Activated CD4-positive, alpha-beta T cell treated with anti-CD3 and anti-CD28 coated beads for 48 hours (primary cell): ENCODE measurements at regions not wholly inside any gene's neighbourhood (a gene's known extent, or its start where the extent isn't known, plus 50 kb on each side); places are given as distances from the start of the nearest gene placed in this dataset.
"Not testable (repeated sequence)": the region's sequence is repeated elsewhere in the genome, so short reads cannot be mapped to it uniquely, and the experiment has no call there.

Source experiments
- DNase-seq: peaks from one replicate; pipeline ENCODE4 v3.0.0-alpha.2; 2020

DNA sequence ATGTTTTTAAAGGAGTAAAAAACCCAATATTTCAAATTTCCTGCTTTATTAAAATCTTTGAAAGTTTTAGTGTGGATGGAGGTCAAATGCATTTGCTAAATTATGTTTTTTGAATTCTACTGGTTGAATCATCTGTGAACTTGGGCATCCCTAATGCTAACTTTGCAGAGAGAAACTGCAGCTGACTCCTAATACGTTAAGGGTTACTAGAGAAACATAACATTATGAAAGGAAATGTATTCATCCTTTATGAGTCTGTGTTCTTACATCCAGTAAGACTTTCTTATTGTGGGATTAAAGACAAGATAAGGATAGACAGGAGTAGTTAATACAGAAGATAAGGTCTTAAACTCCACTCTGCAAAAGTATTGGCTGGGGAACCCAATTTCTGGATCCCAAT lies 140.6 kb downstream of the FAM124B start:
- no peak for DNase-seq

- DNase-seq: no peak
Measured at GRCh38 chr2:224260372-224261020, 141.4 kb downstream of the FAM124B start.

DNA sequence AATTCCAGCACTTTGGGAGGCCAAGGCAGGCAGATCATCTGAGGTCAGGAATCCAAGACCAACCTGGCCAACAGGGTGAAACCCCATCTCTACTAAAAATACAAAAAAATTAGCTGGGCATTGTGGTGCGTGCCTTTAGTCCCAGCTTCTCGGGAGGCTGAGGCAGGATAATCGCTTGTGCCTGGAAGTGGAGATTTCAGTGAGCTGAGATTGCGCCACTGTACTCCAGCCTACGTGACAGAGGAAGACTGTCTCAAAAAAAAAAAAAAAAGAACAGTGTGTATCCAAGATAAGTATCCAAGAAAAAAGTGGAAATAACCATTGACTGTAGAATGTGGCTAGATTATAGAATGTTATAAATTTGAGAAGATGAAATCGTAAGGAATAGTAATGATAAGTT lies 142.1 kb downstream of the FAM124B start:
- DNase-seq: no peak

GRCh38 chr2:224258059-224258458 lies 143.8 kb downstream of the FAM124B start:
- DNase-seq: no peak

- DNase-seq: no peak
Measured at GRCh38 chr2:224257156-224257555, 144.8 kb downstream of the FAM124B start.

- DNase-seq: no peak
Measured at GRCh38 chr2:224253464-224253863, 148.4 kb downstream of the FAM124B start.

DNA sequence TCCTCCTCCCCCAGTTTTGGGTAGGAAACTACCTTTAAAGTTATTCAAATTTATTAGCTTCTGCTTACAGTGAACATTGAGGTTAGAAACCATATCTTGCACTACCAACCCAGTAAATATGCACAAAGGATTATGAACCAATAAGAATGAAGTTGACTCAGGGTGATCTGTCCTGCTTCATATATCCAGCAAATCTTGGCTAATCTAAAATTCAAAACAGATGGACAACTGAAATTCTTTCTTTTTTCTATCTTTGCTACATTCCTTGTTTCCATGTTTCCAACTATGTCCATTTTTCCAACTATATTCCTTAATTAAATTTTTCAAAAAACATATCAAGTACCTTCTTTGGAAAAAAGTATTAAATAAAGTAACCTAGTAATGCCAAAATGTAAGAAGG lies 149.3 kb downstream of the FAM124B start:
- DNase-seq: no peak

DNA sequence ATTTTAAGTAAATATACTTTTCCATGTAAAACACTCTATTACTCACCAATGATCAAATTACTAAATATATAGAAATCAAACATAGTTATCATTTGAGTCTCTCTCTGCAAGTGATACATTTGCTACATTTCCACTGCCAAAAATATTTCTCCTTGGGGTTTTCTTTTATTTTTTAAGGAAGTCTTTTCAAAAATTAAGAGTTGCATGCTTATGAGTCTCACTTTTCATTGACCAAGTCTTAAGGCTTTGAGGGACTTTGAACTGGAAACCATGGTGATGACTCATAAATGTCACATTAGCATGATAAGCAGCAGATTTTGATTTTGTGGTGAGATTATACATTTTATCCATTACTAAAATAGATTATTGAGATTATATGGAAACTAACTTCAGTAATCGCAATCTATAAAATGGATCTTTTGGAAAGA lies 152.9 kb downstream of the FAM124B start:
- no peak for DNase-seq

GRCh38 chr2:224242561-224242960 lies 159.3 kb downstream of the FAM124B start:
- no peak for DNase-seq

GRCh38 chr2:224241812-224242211 lies 160.1 kb downstream of the FAM124B start:
- DNase-seq: no peak

GRCh38 chr2:224241001-224241400 lies 160.9 kb downstream of the FAM124B start:
- DNase-seq: no peak

GRCh38 chr2:224223851-224224555 lies 177.9 kb downstream of the FAM124B start:
- DNase-seq: no peak

- no peak for DNase-seq
Measured at GRCh38 chr2:224222974-224223373, 178.9 kb downstream of the FAM124B start.

DNA sequence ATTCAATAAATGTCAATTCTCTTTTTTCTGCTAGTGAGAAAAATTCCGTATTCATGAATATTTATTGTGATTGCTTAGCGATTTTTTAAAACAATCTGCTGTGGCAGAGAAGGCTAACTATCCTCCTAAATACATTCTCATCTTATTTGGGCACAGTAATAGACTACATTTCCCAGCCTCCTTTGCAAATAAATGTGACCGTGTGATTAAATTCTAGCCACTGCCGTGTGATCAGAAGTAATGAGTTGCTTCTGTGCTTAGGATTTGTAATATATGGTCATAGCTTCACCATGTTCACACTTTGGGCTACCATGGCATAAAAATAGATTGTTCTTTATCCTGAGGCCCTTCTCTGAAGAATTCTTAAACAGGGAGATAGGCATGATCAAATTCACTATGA lies 179.6 kb downstream of the FAM124B start:
- DNase-seq: no peak

- no peak for DNase-seq
Measured at GRCh38 chr2:224221455-224221913, 180.4 kb downstream of the FAM124B start.

- no peak for DNase-seq
Measured at GRCh38 chr2:224220586-224221255, 181.2 kb downstream of the FAM124B start.

DNA sequence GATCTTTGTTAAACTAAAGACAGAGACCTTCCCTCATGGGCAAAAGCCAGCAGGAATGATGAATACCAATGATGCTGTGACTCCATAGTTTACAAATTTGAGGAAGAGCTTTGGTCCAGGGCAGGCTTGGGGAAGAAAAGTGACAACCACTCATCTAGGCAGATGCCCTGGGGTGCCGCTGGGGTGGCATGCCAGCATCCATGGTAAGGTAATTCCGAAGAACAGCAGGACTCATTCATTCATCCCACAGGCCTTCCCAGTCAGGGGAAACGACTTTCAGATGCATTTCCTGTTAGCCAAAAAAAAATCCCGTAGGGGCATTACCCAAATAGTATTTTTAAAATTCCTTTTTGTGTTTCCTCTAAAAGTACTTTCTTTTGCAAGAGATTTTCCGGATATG lies 180.7 kb upstream of the SERPINE2 start:
- DNase-seq: no peak

DNA sequence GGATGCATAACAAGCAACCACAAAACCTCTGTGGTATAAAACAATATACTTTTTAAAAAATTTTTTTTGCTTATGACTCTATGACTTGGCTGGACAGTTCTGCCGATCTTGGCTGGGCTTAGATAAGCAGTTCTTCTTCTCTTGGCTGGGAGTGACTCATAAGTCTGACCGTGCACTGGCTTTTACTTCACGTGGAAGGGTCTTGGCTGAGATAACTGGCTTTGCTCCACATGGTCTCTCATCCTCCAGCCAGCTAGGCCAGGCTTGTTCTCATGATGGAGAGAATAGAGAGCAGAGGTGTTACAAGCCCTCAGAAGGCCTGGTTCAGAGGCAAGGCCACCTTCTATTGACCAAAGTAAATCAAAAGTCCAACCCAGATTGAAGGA lies 178.9 kb upstream of the SERPINE2 start:
- DNase-seq: no peak

DNA sequence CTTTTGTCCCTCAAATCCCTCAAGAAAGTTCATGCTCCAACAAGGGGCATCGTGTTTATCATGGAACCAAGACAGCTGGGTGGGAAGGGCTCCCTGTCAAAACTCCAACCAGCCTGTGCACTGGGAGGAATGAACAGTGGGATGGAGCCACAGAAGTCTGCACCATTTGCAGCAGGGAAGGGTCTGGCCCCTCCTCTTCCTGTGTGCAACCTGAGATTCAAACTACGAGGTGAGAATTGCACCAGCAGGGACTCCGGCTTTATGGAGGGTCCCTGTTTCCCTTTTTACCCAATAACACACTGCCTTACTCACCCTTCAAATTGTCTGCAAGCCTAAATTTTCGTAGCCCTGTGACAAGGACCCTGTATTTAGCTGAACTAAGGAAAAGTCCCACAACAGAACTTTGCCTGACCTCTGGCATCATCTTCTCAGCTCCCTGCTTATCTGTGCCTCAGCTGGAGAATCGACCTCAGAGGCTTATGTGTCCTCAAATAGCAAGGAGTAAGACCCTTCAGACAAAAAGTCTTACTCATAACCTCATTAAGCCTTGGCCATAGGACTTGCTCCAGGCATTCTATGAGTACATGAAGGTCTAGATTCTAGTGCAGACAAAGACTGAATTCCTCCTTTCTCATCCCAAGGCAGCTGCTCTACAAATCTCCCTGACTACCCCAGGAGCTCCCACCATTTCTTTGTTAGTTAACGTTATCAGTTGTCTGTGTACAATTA lies 178.3 kb upstream of the SERPINE2 start:
- no peak for DNase-seq

- not testable (repeated sequence) for DNase-seq
Measured at GRCh38 chr2:224215611-224216010, 176.5 kb upstream of the SERPINE2 start.

DNA sequence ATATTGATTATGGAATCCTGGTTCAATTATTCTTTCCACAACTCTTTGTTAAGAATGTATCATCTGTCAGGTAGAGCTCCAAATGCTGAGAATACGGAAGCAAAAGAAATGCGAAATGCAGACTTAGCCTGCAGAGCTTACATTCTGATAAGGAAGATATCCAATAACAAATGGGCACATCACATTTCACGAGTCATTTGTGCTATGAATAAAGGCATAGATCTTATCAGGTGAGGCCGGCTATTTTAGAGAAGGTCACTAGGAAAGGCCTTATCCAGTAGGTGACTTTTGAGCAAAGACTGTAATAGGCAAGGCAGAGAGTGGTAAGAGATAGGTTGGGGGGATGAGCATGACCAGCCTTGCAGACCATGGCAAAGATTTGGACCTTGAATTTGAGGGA lies 174.3 kb upstream of the SERPINE2 start:
- DNase-seq: no peak

DNA sequence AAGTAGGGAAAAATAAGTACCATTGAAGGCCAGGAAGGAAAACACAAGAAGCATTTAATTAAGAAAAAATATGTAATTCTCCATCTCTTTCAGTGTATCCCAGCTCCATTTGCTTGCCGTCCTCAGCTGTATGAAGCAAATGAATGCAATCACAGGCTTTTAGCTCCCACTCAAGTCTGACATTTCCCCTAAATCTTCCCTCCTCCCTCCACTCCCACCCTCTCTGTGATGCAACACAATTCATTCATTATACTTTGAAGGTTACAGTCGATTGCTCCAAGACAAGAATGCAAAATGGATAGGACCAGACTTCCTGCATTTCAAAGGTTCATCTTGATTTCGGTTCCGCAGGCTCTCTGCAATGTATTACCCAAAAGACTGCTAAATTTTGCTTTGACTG lies 172.7 kb upstream of the SERPINE2 start:
- no peak for DNase-seq

GRCh38 chr2:224211181-224211480 lies 172.0 kb upstream of the SERPINE2 start:
- DNase-seq: no peak
